ENCODE measurements at regions not wholly inside any gene's neighbourhood (a gene's known extent, or its start where the extent isn't known, plus 50 kb on each side); places are given as distances from the start of the nearest gene placed in this dataset.
"Not testable (repeated sequence)": the region's sequence is repeated elsewhere in the genome, so short reads cannot be mapped to it uniquely, and the experiment has no call there.

- no peak for DNase-seq
These were observed 721.4 kb upstream of the GOT2 start for GRCh38 chr16:59455497-59455896.

GRCh38 chr16:59450513-59450912, 716.4 kb upstream of the GOT2 start:
- not testable (repeated sequence) for DNase-seq

- no peak for DNase-seq
These were observed 706.4 kb upstream of the GOT2 start for GRCh38 chr16:59440502-59440901.

- no peak for DNase-seq
These were observed 698.8 kb upstream of the GOT2 start for GRCh38 chr16:59432896-59433295.

- DNase-seq, result no peak
These were observed 698.2 kb upstream of the GOT2 start for GRCh38 chr16:59432276-59432675.

- DNase-seq, result no peak
These were observed 690.7 kb upstream of the GOT2 start for GRCh38 chr16:59424714-59425273.

GRCh38 chr16:59411961-59412841, 678.1 kb upstream of the GOT2 start:
- no peak for DNase-seq

GRCh38 chr16:59410451-59410850, 676.3 kb upstream of the GOT2 start:
- no peak for DNase-seq

- DNase-seq, result no peak
These were observed 671.7 kb upstream of the GOT2 start for GRCh38 chr16:59405802-59406201.

- no peak for DNase-seq
These were observed 670.4 kb upstream of the GOT2 start for GRCh38 chr16:59404509-59404908.

- DNase-seq, result no peak
These were observed 666.7 kb upstream of the GOT2 start for GRCh38 chr16:59400830-59401229.

- no peak for DNase-seq
These were observed 663.5 kb upstream of the GOT2 start for GRCh38 chr16:59397638-59398037.

GRCh38 chr16:59394526-59394925, 660.4 kb upstream of the GOT2 start:
- DNase-seq, result no peak

GRCh38 chr16:59392911-59393310, 658.8 kb upstream of the GOT2 start:
- no peak for DNase-seq

- no peak for DNase-seq
These were observed 657.7 kb upstream of the GOT2 start for GRCh38 chr16:59391617-59392364.

GRCh38 chr16:59385959-59386358, 651.8 kb upstream of the GOT2 start:
- no peak for DNase-seq

GRCh38 chr16:59385491-59385890, 651.4 kb upstream of the GOT2 start:
- DNase-seq, result no peak

- DNase-seq, result no peak
These were observed 639.5 kb upstream of the GOT2 start for GRCh38 chr16:59373632-59374031.

GRCh38 chr16:59370717-59371116, 636.6 kb upstream of the GOT2 start:
- no peak for DNase-seq

- no peak for DNase-seq
These were observed 635.4 kb upstream of the GOT2 start for GRCh38 chr16:59369523-59369922.

GRCh38 chr16:59368586-59368985, 634.5 kb upstream of the GOT2 start:
- no peak for DNase-seq

GRCh38 chr16:59356709-59357108, 622.6 kb upstream of the GOT2 start:
- no peak for DNase-seq

- DNase-seq, result no peak
These were observed 622.0 kb upstream of the GOT2 start for GRCh38 chr16:59356144-59356543.

GRCh38 chr16:59355704-59356103, 621.6 kb upstream of the GOT2 start:
- DNase-seq, result no peak

All from activated naive CD4-positive, alpha-beta T cell treated with anti-CD3 and anti-CD28 coated beads, Interleukin-2, amount 50 U/mL, for 16 hours (primary cell).